SH-SY5Y (cell line): ENCODE measurements at regions not wholly inside any gene's neighbourhood (a gene's known extent, or its start where the extent isn't known, plus 50 kb on each side); places are given as distances from the start of the nearest gene placed in this dataset.

ENCODE experiments used
- GATA2 ChIP-seq: IDR thresholded peaks from 2 replicates; pipeline ENCODE4 v1.6.1; 2011; ENCODE audit warnings: mild to moderate bottlenecking, low read depth, low read length
- GATA3 ChIP-seq: IDR thresholded peaks from 2 replicates; pipeline ENCODE4 v1.6.1; 2011; ENCODE audit warnings: low read depth, mild to moderate bottlenecking, low read length, moderate library complexity

GRCh38 chr14:87497301-87497700 is 495.7 kb downstream of the GALC start:
- TF ChIP-seq GATA3: no peak
- TF ChIP-seq GATA2: no peak
